H9 (cell line): ENCODE measurements at regions not wholly inside any gene's neighbourhood (a gene's known extent, or its start where the extent isn't known, plus 50 kb on each side); places are given as distances from the start of the nearest gene placed in this dataset.

Source experiments
- DNase-seq: peaks from one replicate; pipeline ENCODE4 v3.0.0-alpha.2; 2017
- H2AFZ ChIP-seq: one replicate; pipeline ENCODE4 v1.6.1; 2013; ENCODE audit warnings: mild to moderate bottlenecking, low read length, control low read depth, moderate library complexity
- H2AK5ac ChIP-seq: 2 replicates; pipeline ENCODE4 v1.6.1; 2013; ENCODE audit warnings: low read length, control low read depth, mixed read lengths; ENCODE audit not compliant: insufficient read length
- H2BK120ac ChIP-seq: one replicate; pipeline ENCODE4 v1.6.1; 2013; ENCODE audit warnings: low read depth, mild to moderate bottlenecking, low read length, control low read depth, inconsistent platforms; ENCODE audit not compliant: poor library complexity, severe bottlenecking
- H2BK12ac ChIP-seq: 2 replicates; pipeline ENCODE4 v1.6.1; 2013; ENCODE audit warnings: low read length, control low read depth, mixed read lengths, low read depth; ENCODE audit not compliant: insufficient read length
- H2BK15ac ChIP-seq: 2 replicates; pipeline ENCODE4 v1.6.1; 2013; ENCODE audit warnings: low read depth, low read length, control low read depth
- H2BK20ac ChIP-seq: one replicate; pipeline ENCODE4 v1.6.1; 2013; ENCODE audit warnings: low read depth, mild to moderate bottlenecking, low read length, control low read depth, inconsistent platforms; ENCODE audit not compliant: poor library complexity, severe bottlenecking
- H2BK5ac ChIP-seq: 2 replicates; pipeline ENCODE4 v1.6.1; 2013; ENCODE audit warnings: low read length, control low read depth, mixed read lengths; ENCODE audit not compliant: insufficient read length
- H3K14ac ChIP-seq: 2 replicates; pipeline ENCODE4 v1.6.1; 2013; ENCODE audit warnings: low read length, control low read depth; ENCODE audit not compliant: insufficient read depth
- H3K18ac ChIP-seq: 2 replicates; pipeline ENCODE4 v1.6.1; 2013; ENCODE audit warnings: low read depth, mild to moderate bottlenecking, mixed read lengths, low read length, control low read depth; ENCODE audit not compliant: insufficient read length
- H3K23ac ChIP-seq: 2 replicates; pipeline ENCODE4 v1.6.1; 2013; ENCODE audit warnings: low read length, control low read depth, mixed read lengths, low read depth; ENCODE audit not compliant: insufficient read length
- H3K23me2 ChIP-seq: 2 replicates; pipeline ENCODE4 v1.6.1; 2013; ENCODE audit warnings: low read depth, mild to moderate bottlenecking, mixed read lengths, low read length, control low read depth; ENCODE audit not compliant: insufficient read length, poor library complexity, severe bottlenecking
- H3K27ac ChIP-seq: 2 replicates; pipeline ENCODE4 v1.5.1; 2013; ENCODE audit warnings: low read length, control low read depth, mixed read lengths, low read depth; ENCODE audit not compliant: insufficient read length
- H3K27me3 ChIP-seq: 2 replicates; pipeline ENCODE4 v1.6.1; 2013; ENCODE audit warnings: low read length, control low read depth, inconsistent platforms; ENCODE audit not compliant: insufficient read depth
- H3K4ac ChIP-seq: 2 replicates; pipeline ENCODE4 v1.6.1; 2013; ENCODE audit warnings: low read depth, mild to moderate bottlenecking, control low read depth, inconsistent platforms, low read length, moderate library complexity
- H3K4me1 ChIP-seq: 2 replicates; pipeline ENCODE4 v1.6.1; 2013; ENCODE audit warnings: low read length, control low read depth, inconsistent platforms; ENCODE audit not compliant: insufficient read depth
- H3K4me2 ChIP-seq: 2 replicates; pipeline ENCODE4 v1.6.1; 2013; ENCODE audit warnings: low read length, control low read depth, mixed read lengths; ENCODE audit not compliant: insufficient read length, insufficient read depth
- H3K56ac ChIP-seq: 2 replicates; pipeline ENCODE4 v1.6.1; 2013; ENCODE audit warnings: low read depth, mild to moderate bottlenecking, mixed read lengths, low read length, control low read depth; ENCODE audit not compliant: insufficient read length
- H3K79me1 ChIP-seq: 2 replicates; pipeline ENCODE4 v1.6.1; 2013; ENCODE audit warnings: low read depth, mild to moderate bottlenecking, moderate library complexity, low read length, control low read depth, inconsistent platforms; ENCODE audit not compliant: insufficient read depth, poor library complexity, severe bottlenecking
- H3K79me2 ChIP-seq: 2 replicates; pipeline ENCODE4 v1.6.1; 2013; ENCODE audit warnings: low read length, control low read depth, inconsistent platforms; ENCODE audit not compliant: insufficient read depth
- H3K9ac ChIP-seq: 2 replicates; pipeline ENCODE4 v1.6.1; 2013; ENCODE audit warnings: low read length, control low read depth, mixed read lengths; ENCODE audit not compliant: insufficient read length; ENCODE audit errors: extremely low read depth
- H3K9me3 ChIP-seq: one replicate; pipeline ENCODE4 v1.6.1; 2013; ENCODE audit warnings: low read depth, low read length, inconsistent platforms; ENCODE audit not compliant: control insufficient read depth
- H3T11ph ChIP-seq: one replicate; pipeline ENCODE4 v1.6.1; 2013; ENCODE audit warnings: mild to moderate bottlenecking, low read length, control low read depth, inconsistent platforms
- H4K20me1 ChIP-seq: one replicate; pipeline ENCODE4 v1.6.1; 2013; ENCODE audit not compliant: control insufficient read depth, insufficient read length, insufficient read depth
- H4K5ac ChIP-seq: 2 replicates; pipeline ENCODE4 v1.6.1; 2013; ENCODE audit warnings: low read depth, mild to moderate bottlenecking, mixed read lengths, low read length, control low read depth; ENCODE audit not compliant: insufficient read length
- H4K8ac ChIP-seq: replicated peaks from 2 replicates; pipeline ENCODE4 v1.6.1; 2013; ENCODE audit warnings: low read length, control low read depth, mixed read lengths, low read depth; ENCODE audit not compliant: insufficient read length
- H4K91ac ChIP-seq: 2 replicates; pipeline ENCODE4 v1.6.1; 2013; ENCODE audit warnings: low read depth, mild to moderate bottlenecking, moderate library complexity, mixed read lengths, low read length, control low read depth; ENCODE audit not compliant: insufficient read length
- H3K27ac Mint-ChIP-seq, 3 experiments: 2 replicates in 2 of 3; 3 replicates in 1 of 3; pipeline ENCODE4 v1.8.0; 2020 to 2021; ENCODE audit warnings: mixed read lengths in 3 of 3, mild to moderate bottlenecking in 1 of 3, moderate library complexity in 1 of 3
- H3K27me3 Mint-ChIP-seq: 2 replicates; pipeline ENCODE4 v1.8.0; 2021; ENCODE audit warnings: low read depth, mild to moderate bottlenecking, moderate library complexity, mixed read lengths
- H3K36me3 Mint-ChIP-seq, 3 experiments: 2 replicates in 2 of 3; 3 replicates in 1 of 3; pipeline ENCODE4 v1.8.0; 2020 to 2021; ENCODE audit warnings: low read depth in 3 of 3, mixed read lengths in 3 of 3; ENCODE audit not compliant: insufficient read depth in 1 of 3
- H3K4me1 Mint-ChIP-seq, 2 experiments: 2 replicates each; pipeline ENCODE4 v1.8.0; 2020; ENCODE audit warnings: mixed read lengths in 2 of 2
- H3K4me3 Mint-ChIP-seq, 2 experiments: 2 replicates in 1 of 2; 3 replicates in 1 of 2; pipeline ENCODE4 v1.8.0; 2020 to 2021; ENCODE audit warnings: mild to moderate bottlenecking in 2 of 2, mixed read lengths in 2 of 2, moderate library complexity in 1 of 2
- H3K9me3 Mint-ChIP-seq, 2 experiments: 2 replicates in 1 of 2; 3 replicates in 1 of 2; pipeline ENCODE4 v1.8.0; 2020; ENCODE audit warnings: mild to moderate bottlenecking in 2 of 2, mixed read lengths in 2 of 2, moderate library complexity in 1 of 2
- CTCF ChIP-seq: fragments of 200-600 bp; sonication (generic); conservative IDR thresholded peaks from 3 replicates; pipeline ENCODE4 v1.8.0; 2021; ENCODE audit warnings: antibody characterized with exemption, mild to moderate bottlenecking
- WGBS: extraction: QIAGEN DNeasy Blood & Tissue Kit; methylation state at CpG from one replicate; pipeline ENCODE4 v1.1.7; 2013; ENCODE audit warnings: missing lambda C conversion rate, low lambda C conversion rate, mixed read lengths; ENCODE audit not compliant: insufficient read length; ENCODE audit errors: extremely low coverage; 5-methylcytosine and 5-hydroxymethylcytosine counted together

DNA sequence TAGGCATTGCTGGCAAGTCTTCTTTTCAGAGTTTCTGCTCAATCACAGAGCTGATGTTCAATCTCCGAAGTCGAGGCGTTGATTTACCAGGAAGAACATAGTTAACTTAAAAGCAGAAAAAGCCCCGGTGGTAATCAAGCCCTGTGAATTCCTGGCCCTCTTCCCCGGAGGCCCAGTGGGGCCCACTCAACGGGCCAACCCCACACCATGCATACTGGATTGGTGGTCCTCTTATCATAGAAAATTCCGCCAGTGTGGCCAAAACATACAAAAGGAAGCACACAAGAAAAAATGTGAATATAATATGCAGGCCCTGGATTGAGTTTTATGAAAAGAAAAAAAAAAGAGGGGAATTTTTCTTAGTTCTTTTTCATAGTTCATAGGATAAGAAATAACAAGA is 873.0 kb upstream of the NR2F2 start:
- Histone ChIP-seq H4K5ac (no peak overlapping the region), H3K27me3 (no peaks in the 10 kb centered on the region), H3K9ac (no peak overlapping the region), H3K4me1 (peaks cover 3% of the 10 kb centered on the region; the same call in 1 of the 2 replicates), H2BK12ac (no peak overlapping the region), H3K4me2 (no peak overlapping the region), H2AFZ (no peak overlapping the region), H3K27ac (no peak overlapping the region), H2AK5ac (no peak overlapping the region), H4K8ac (no peak overlapping the region), H4K91ac (no peak overlapping the region), H2BK5ac (no peak overlapping the region), H3K18ac (no peak overlapping the region), H3K79me1 (no peaks in the 10 kb centered on the region), H3K14ac (no peak overlapping the region), H3K79me2 (no peaks in the 10 kb centered on the region), H3K23ac (no peak overlapping the region), H3K56ac (no peak overlapping the region), H3T11ph (no peak overlapping the region), H4K20me1 (no peaks in the 10 kb centered on the region), H2BK15ac (no peak overlapping the region), H2BK120ac (no peak overlapping the region), H3K23me2 (no peaks in the 10 kb centered on the region), H3K9me3 (no peaks in the 10 kb centered on the region), H2BK20ac (no peak overlapping the region), H3K4ac (no peak overlapping the region)
- no peaks in the 10 kb centered on the region for H3K27me3 Mint-ChIP-seq
- TF ChIP-seq CTCF, result no peak
- H3K4me1 Mint-ChIP-seq, result peaks cover 10% of the 10 kb centered on the region in 2 experiments
- no peak for DNase-seq
- H3K9me3 Mint-ChIP-seq, result no peaks in the 10 kb centered on the region
- no peak overlapping the region for H3K4me3 Mint-ChIP-seq
- WGBS, result no CpG with 5 or more reads among the region's 7 CpGs
- no peaks in the 10 kb centered on the region for H3K36me3 Mint-ChIP-seq
- no peak overlapping the region for H3K27ac Mint-ChIP-seq
